ENCODE measurements at regions not wholly inside any gene's neighbourhood (a gene's known extent, or its start where the extent isn't known, plus 50 kb on each side); places are given as distances from the start of the nearest gene placed in this dataset.
"Not testable (repeated sequence)": the region's sequence is repeated elsewhere in the genome, so short reads cannot be mapped to it uniquely, and the experiment has no call there.

GRCh38 chr5:62777081-62777480 is 198.5 kb downstream of the LRRC70 start:
- DNase-seq: not testable (repeated sequence)

GRCh38 chr5:62776592-62776991 is 198.0 kb downstream of the LRRC70 start:
- ATAC-seq, DNase-seq: not testable (repeated sequence)

More at GRCh38 chr5:62777081-62777480, 198.5 kb downstream of the LRRC70 start:
- not testable (repeated sequence) for ATAC-seq

DNA sequence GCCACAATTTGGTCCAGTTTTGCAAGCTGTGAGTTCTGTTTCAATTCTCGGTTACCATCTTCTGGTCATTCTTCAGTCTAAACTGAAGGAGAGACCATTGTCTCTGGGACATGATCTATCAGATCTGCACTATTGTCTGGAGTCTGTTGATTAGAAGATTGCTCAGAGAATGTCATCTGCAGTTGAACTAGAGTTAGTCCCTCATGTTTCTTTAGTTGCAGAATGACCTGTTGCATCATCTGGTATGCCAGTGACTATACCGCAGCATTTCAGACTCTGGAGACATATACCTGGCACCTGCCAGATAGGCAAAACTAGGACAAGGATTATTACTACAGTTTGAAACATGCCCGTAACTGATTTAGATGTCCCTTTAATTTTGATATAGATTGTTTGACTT is 194.8 kb downstream of the LRRC70 start:
- no peak for DNase-seq
- ATAC-seq: no peak

- no peak for DNase-seq
- ATAC-seq: no peak
Measured at GRCh38 chr5:62771341-62771740, 192.7 kb downstream of the LRRC70 start.

GRCh38 chr5:62767650-62768049 is 189.0 kb downstream of the LRRC70 start:
- no peak for ATAC-seq
- DNase-seq: no peak

- DNase-seq (no peak), ATAC-seq (no peak)
Measured at GRCh38 chr5:62767077-62767476, 188.5 kb downstream of the LRRC70 start.

- no peak for ATAC-seq
Measured at GRCh38 chr5:62762503-62762902, 183.9 kb downstream of the LRRC70 start.

DNA sequence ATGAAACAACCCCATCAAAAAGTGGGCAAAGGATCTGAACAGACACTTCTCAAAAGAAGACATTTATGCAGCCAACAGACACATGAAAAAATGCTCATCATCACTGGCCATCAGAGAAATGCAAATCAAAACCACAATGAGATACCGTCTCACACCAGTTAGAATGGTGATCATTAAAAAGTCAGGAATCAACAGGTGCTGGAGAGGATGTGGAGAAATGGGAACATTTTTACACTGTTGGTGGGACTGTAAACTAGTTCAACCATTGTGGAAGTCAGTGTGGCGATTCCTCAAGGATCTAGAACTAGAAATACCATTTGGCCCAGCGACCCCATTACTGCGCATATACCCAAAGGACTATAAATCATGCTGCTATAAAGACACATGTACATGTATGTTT is 179.1 kb downstream of the LRRC70 start:
- ATAC-seq: not testable (repeated sequence)

More at GRCh38 chr5:62762503-62762902, 183.9 kb downstream of the LRRC70 start:
- no peak for DNase-seq

DNA sequence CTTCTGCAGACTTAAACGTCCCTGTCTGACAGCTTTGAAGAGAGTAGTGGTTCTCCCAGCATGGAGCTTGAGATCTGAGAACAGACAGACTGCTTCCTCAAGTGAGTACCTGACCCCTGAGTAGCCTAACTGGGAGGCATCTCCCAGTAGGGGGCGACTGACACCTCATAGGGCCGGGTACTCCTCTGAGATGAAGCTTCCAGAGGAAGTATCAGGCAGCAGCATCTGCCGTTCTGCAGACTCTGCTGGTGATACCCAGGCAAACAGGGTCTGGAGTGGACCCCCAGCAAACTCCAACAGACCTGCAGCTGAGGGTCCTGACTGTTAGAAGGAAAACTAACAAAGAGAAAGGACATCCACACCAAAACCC is 174.4 kb downstream of the LRRC70 start:
- not testable (repeated sequence) for DNase-seq, ATAC-seq

More for the DNA sequence above, 179.1 kb downstream of the LRRC70 start:
- not testable (repeated sequence) for DNase-seq

GRCh38 chr5:62752056-62752997 is 173.7 kb downstream of the LRRC70 start:
- not testable (repeated sequence) for DNase-seq, ATAC-seq

- no peak for ATAC-seq
- DNase-seq: no peak
Measured at GRCh38 chr5:62742207-62742606, 163.6 kb downstream of the LRRC70 start.

GRCh38 chr5:62741761-62742160 is 163.1 kb downstream of the LRRC70 start:
- DNase-seq: no peak

DNA sequence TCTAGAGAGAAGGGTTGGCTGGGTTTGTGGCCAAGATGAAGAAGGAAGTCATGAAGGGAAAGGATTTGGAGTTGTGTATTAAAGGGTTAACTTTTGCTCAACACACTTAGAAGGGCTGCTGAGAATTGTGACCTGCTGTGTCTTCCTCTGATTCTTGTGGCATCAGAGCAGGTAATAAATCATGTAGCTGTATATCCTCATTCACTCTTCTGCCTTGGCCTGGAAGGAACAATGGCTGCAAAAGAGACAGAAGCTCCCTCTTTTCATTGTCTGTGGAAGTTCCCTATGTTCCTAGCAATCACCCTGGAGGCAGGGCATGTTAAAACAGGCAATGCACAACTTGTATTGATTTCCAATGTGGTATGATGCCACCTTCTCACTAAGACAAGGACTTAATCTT is 159.1 kb downstream of the LRRC70 start:
- no peak for DNase-seq
- ATAC-seq: no peak

More at GRCh38 chr5:62741761-62742160, 163.1 kb downstream of the LRRC70 start:
- ATAC-seq: no peak

GRCh38 chr5:62732677-62733121 is 154.1 kb downstream of the LRRC70 start:
- ATAC-seq (no peak), DNase-seq (no peak)

DNA sequence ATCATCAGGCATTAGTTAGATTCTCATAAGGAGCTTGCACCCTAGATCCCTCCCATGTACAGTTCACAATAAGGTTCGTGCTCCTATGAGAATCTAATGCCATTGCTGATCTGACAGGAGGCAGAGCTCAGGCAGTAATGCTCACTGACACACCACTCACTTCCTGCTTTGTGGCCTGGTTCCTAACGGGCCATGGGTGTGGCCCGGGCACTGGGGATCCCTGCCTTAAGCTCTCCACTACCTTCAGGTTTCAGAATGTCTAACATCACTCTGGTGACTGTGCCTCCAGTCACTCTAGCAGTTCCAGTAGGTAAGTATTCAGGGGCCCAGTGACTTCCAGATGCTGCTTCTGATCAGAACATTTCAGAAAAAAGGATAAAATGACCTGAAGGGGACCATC is 152.4 kb downstream of the LRRC70 start:
- no peak for DNase-seq
- ATAC-seq: no peak

DNA sequence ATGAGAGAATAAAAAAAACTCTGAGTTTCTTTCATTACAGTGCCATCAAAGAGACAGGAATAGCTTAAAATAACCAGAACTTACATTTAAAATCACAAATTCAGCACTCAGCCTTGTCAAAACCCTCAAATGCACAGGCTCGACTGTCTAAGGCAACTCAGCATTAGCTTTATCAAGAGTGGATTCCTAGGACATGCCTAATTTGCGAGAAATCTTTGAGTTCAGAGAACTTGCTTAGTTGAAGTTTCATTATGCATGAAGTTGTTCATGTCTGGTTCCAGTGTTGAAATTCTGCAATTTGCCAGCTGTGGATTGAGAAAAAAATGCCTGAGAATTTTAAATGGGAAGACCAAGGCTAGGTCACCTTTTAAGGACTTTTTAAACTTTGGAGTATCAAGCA is 151.1 kb downstream of the LRRC70 start:
- DNase-seq: no peak
- ATAC-seq: no peak

DNA sequence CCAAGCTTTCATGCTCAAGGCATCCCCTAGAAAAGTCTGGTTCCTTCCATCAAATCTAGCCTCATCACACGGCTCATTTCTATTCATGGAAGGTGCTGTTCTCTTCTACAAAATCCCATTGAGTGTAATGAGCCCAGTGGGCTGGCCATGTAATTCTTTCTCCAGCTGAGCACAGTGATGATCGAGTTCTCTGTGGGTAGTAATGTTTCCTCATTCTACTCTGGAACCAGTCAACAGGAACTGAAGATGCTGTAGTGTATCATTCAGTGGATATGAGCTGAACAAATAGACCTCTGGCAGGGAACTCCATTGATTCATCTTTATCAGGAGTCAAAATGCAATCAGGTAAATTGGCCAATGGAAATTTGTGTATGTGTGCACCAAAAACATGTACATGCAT is 149.2 kb downstream of the LRRC70 start:
- ATAC-seq (no peak), DNase-seq (no peak)

- no peak for DNase-seq
- no peak for ATAC-seq
Measured at GRCh38 chr5:62727184-62727583, 148.6 kb downstream of the LRRC70 start.

DNA sequence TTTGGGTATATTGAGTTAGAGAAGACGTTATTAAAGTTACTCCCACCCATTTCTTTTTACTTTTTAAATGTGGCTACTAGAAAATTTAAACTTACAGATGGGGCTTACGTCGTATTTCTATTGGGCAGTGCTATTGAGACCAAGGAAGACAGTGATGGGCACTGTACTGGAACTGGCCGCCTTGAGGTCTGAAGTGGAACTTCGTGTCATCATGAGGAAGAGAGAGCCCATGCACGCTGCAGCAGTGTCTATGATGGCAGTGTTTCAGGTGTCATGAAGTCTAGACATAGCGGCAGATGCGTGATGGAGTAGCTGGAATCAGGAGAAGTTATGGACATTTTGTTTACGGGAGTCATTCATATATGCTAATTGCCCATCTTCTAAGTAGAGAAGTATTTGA is 143.7 kb downstream of the LRRC70 start:
- ATAC-seq: no peak
- DNase-seq: no peak

- DNase-seq (peak; percentile 4), ATAC-seq (no peak)
Measured at GRCh38 chr5:62720031-62720441, 141.4 kb downstream of the LRRC70 start.

- no peak for DNase-seq
- ATAC-seq: no peak
Measured at GRCh38 chr5:62719061-62719720, 140.6 kb downstream of the LRRC70 start.

GRCh38 chr5:62718324-62718723 is 139.7 kb downstream of the LRRC70 start:
- DNase-seq: no peak
- ATAC-seq: no peak

GRCh38 chr5:62717301-62717933 is 138.8 kb downstream of the LRRC70 start:
- ATAC-seq (no peak), DNase-seq (no peak)

Measured in stimulated activated naive CD8-positive, alpha-beta T cell treated with anti-CD3 and anti-CD28 coated beads, Interleukin-15, Interleukin-2, amounts not matched to agents 100 U/mL and 50 U/mL, for 24 hours (primary cell).